Suprapubic skin (tissue), 4 donors: ENCODE measurements at regions not wholly inside any gene's neighbourhood (a gene's known extent, or its start where the extent isn't known, plus 50 kb on each side); places are given as distances from the start of the nearest gene placed in this dataset.
A peak's percentile ranks its signal among the peaks of the same experiment; 100 is the strongest.

Experiments
- DNase-seq, 2 donors: peaks; one replicate each; pipeline ENCODE4 v3.0.0-alpha.2; 2019; ENCODE audit warnings: low spot score in 2 of 2
- H3K27ac ChIP-seq: fragments of 200-600 bp; sonication (generic); one replicate; pipeline ENCODE4 v1.5.1; 2019
- H3K27me3 ChIP-seq: fragments of 200-600 bp; sonication (generic); one replicate; pipeline ENCODE4 v1.5.1; 2019
- H3K36me3 ChIP-seq: fragments of 200-600 bp; sonication (generic); one replicate; pipeline ENCODE4 v1.5.1; 2019
- H3K4me1 ChIP-seq: fragments of 200-600 bp; sonication (generic); one replicate; pipeline ENCODE4 v1.5.1; 2019
- H3K4me3 ChIP-seq: fragments of 200-600 bp; sonication (generic); one replicate; pipeline ENCODE4 v1.5.1; 2019; ENCODE audit warnings: mild to moderate bottlenecking
- H3K9me3 ChIP-seq: fragments of 200-600 bp; sonication (generic); one replicate; pipeline ENCODE4 v1.5.1; 2019
- CTCF ChIP-seq, 2 donors: fragments of 200-600 bp in 1 of 2; fragments of 450-650 bp in 1 of 2; sonication (generic) in 1 of 2; IDR thresholded peaks; one replicate each; pipeline ENCODE4 v1.5.1; 2016 to 2019; ENCODE audit warnings: antibody characterized with exemption in 2 of 2, mild to moderate bottlenecking in 1 of 2, moderate library complexity in 1 of 2
- EP300 ChIP-seq: sonication (generic); formaldehyde crosslinking; IDR thresholded peaks from one replicate; pipeline ENCODE4 v1.6.1; 2017; ENCODE audit warnings: antibody characterized with exemption
- POLR2A ChIP-seq, 2 donors: fragments of 450-650 bp; IDR thresholded peaks; one replicate each; pipeline ENCODE4 v1.6.1; 2017; ENCODE audit warnings: antibody characterized with exemption in 2 of 2, mild to moderate bottlenecking in 2 of 2, moderate library complexity in 2 of 2
- POLR2AphosphoS5 ChIP-seq, 3 donors: sonication (generic); formaldehyde crosslinking; IDR thresholded peaks; one replicate each; pipeline ENCODE4 v1.6.1; 2017; ENCODE audit warnings: antibody characterized with exemption in 3 of 3
- WGBS: methylation state at CpG from one replicate; pipeline ENCODE4 v1.1.5; 2018; 5-methylcytosine and 5-hydroxymethylcytosine counted together

- Histone ChIP-seq H3K27ac (no peak overlapping the region), H3K27me3 (no peaks in the 10 kb centered on the region), H3K4me3 (no peak overlapping the region), H3K9me3 (no peaks in the 10 kb centered on the region), H3K4me1 (no peaks in the 10 kb centered on the region), H3K36me3 (no peaks in the 10 kb centered on the region)
- no peak for TF ChIP-seq EP300
- no peak for TF ChIP-seq POLR2AphosphoS5 (IDR thresholded peaks at IDR 0.05)
- no peak for TF ChIP-seq POLR2A (IDR thresholded peaks at IDR 0.05)
- TF ChIP-seq CTCF (IDR thresholded peaks at IDR 0.05): peak; percentile 24 to 67
- 7% methylated on average over 4 of the region's 4 CpGs for WGBS
- DNase-seq: no peak
Observed at GRCh38 chr3:132253262-132253878, 63.8 kb upstream of the ACP3 start.

- H3K36me3 ChIP-seq: no peaks in the 10 kb centered on the region
- H3K4me1 ChIP-seq: no peaks in the 10 kb centered on the region
- H3K4me3 ChIP-seq: no peak overlapping the region
- TF ChIP-seq POLR2AphosphoS5 (IDR thresholded peaks at IDR 0.05) (no peak), EP300 (no peak), CTCF (IDR thresholded peaks at IDR 0.05) (no peak), POLR2A (IDR thresholded peaks at IDR 0.05) (no peak)
- no peak overlapping the region for H3K27ac ChIP-seq
- no peak for DNase-seq
- whole genome bisulfite sequencing: 89% methylated on average over 4 of the region's 4 CpGs
- H3K9me3 ChIP-seq: no peaks in the 10 kb centered on the region
- H3K27me3 ChIP-seq: no peaks in the 10 kb centered on the region
Observed at GRCh38 chr3:132254076-132254755, 63.0 kb upstream of the ACP3 start.

- Histone ChIP-seq H3K4me3 (no peak overlapping the region), H3K27me3 (no peaks in the 10 kb centered on the region), H3K9me3 (no peaks in the 10 kb centered on the region), H3K36me3 (no peaks in the 10 kb centered on the region), H3K4me1 (no peaks in the 10 kb centered on the region), H3K27ac (no peak overlapping the region)
- no peak for DNase-seq
- TF ChIP-seq POLR2A (IDR thresholded peaks at IDR 0.05) (no peak), CTCF (IDR thresholded peaks at IDR 0.05) (no peak), EP300 (no peak), POLR2AphosphoS5 (IDR thresholded peaks at IDR 0.05) (no peak)
- WGBS: 46% methylated on average over 5 of the region's 5 CpGs
Observed at GRCh38 chr3:132255041-132255745, 62.0 kb upstream of the ACP3 start.

GRCh38 chr3:132256989-132257388 is 60.2 kb upstream of the ACP3 start:
- Histone ChIP-seq H3K4me3 (no peak overlapping the region), H3K27me3 (no peaks in the 10 kb centered on the region), H3K36me3 (no peaks in the 10 kb centered on the region), H3K4me1 (no peaks in the 10 kb centered on the region), H3K27ac (no peak overlapping the region), H3K9me3 (no peaks in the 10 kb centered on the region)
- DNase-seq: no peak
- TF ChIP-seq POLR2A (IDR thresholded peaks at IDR 0.05) (no peak), CTCF (IDR thresholded peaks at IDR 0.05) (peak; percentile 3 to 6)

GRCh38 chr3:132261506-132261905 is 55.7 kb upstream of the ACP3 start:
- TF ChIP-seq POLR2A (IDR thresholded peaks at IDR 0.05): no peak
- TF ChIP-seq POLR2AphosphoS5 (IDR thresholded peaks at IDR 0.05): no peak
- no peak for TF ChIP-seq EP300
- no peak for TF ChIP-seq CTCF (IDR thresholded peaks at IDR 0.05)
- Histone ChIP-seq H3K9me3 (no peaks in the 10 kb centered on the region), H3K36me3 (no peaks in the 10 kb centered on the region), H3K4me3 (no peak overlapping the region), H3K27ac (no peak overlapping the region), H3K27me3 (no peaks in the 10 kb centered on the region), H3K4me1 (peaks cover 5% of the 10 kb centered on the region)
- DNase-seq: no peak
- WGBS: 82% methylated on average over 3 of the region's 3 CpGs
